A549 (cell line): ENCODE measurements at regions not wholly inside any gene's neighbourhood (a gene's known extent, or its start where the extent isn't known, plus 50 kb on each side); places are given as distances from the start of the nearest gene placed in this dataset.

Source experiments
- CTCF ChIP-seq: fragments of >200 bp; sonication (Bioruptor Twin); formaldehyde crosslinking; IDR thresholded peaks from 3 replicates; pipeline ENCODE4 v1.5.1; 2016
- POLR2A ChIP-seq: IDR thresholded peaks from 2 replicates; pipeline ENCODE4 v1.6.1; 2012; ENCODE audit warnings: mild to moderate bottlenecking, low read length
- SMC3 ChIP-seq: fragments of >200 bp; sonication (Bioruptor Twin); formaldehyde crosslinking; IDR thresholded peaks from 3 replicates; pipeline ENCODE4 v1.6.1; 2018; ENCODE audit warnings: inconsistent platforms
- ZC3H11A ChIP-seq: fragments of 450-650 bp; IDR thresholded peaks from 2 replicates; pipeline ENCODE4 v1.6.1; 2014; ENCODE audit warnings: antibody characterized with exemption, mild to moderate bottlenecking
- ZFP36 ChIP-seq: fragments of 450-650 bp; IDR thresholded peaks from 2 replicates; pipeline ENCODE4 v1.6.1; 2014; ENCODE audit warnings: borderline replicate concordance; ENCODE audit not compliant: partially characterized antibody

- no peak for TF ChIP-seq SMC3
- no peak for TF ChIP-seq ZC3H11A
- no peak for TF ChIP-seq POLR2A
- TF ChIP-seq ZFP36: no peak
- TF ChIP-seq CTCF: no peak
These were observed 263.1 kb downstream of the RPS24 start for GRCh38 chr10:78296785-78297184.
